Thyroid gland (tissue), 4 donors: ENCODE measurements at regions not wholly inside any gene's neighbourhood (a gene's known extent, or its start where the extent isn't known, plus 50 kb on each side); places are given as distances from the start of the nearest gene placed in this dataset.

Source experiments
- DNase-seq, 2 donors: peaks; one replicate each; pipeline ENCODE4 v3.0.0-alpha.2; 2019
- H3K27ac ChIP-seq, 3 donors: fragments of 200-600 bp; sonication (generic); 1 replicate in 2 of 3; 2 replicates in 1 of 3; pipeline ENCODE4 v1.5.1; 2016 to 2019; ENCODE audit warnings: mild to moderate bottlenecking in 1 of 3, moderate library complexity in 1 of 3
- H3K27me3 ChIP-seq: fragments of 200-600 bp; sonication (generic); one replicate; pipeline ENCODE4 v1.5.1; 2019
- H3K36me3 ChIP-seq, 2 donors: fragments of 200-600 bp; sonication (generic); one replicate each; pipeline ENCODE4 v1.5.1; 2016 to 2019
- H3K4me1 ChIP-seq, 2 donors: fragments of 200-600 bp; sonication (generic); one replicate each; pipeline ENCODE4 v1.5.1; 2017 to 2019
- H3K4me3 ChIP-seq, 3 donors: fragments of 200-600 bp; sonication (generic); replicated peaks in 1 of 3; 1 replicate in 2 of 3; 2 replicates in 1 of 3; pipeline ENCODE4 v1.5.1; 2016; ENCODE audit warnings: mild to moderate bottlenecking in 1 of 3
- H3K9me3 ChIP-seq: fragments of 200-600 bp; sonication (generic); one replicate; pipeline ENCODE4 v1.5.1; 2017
- POLR2A ChIP-seq, 2 donors: fragments of 450-650 bp; IDR thresholded peaks; one replicate each; pipeline ENCODE4 v1.6.1; 2017; ENCODE audit warnings: antibody characterized with exemption in 2 of 2, mild to moderate bottlenecking in 2 of 2, moderate library complexity in 1 of 2
- WGBS, 2 donors: methylation state at CpG; one replicate each; pipeline ENCODE4 v1.1.5; 2017; 5-methylcytosine and 5-hydroxymethylcytosine counted together
- intact Hi-C: fragments of 100-400 bp; cut with DNase I; formaldehyde crosslinking; loops from one replicate; pipeline ENCODE4 v1.15.1; 2023
- TF ChIP-seq, protein P1 (sequence below), 6 experiments: fragments of 200-600 bp in 3 of 6; fragments of 450-650 bp in 3 of 6; sonication (generic) in 3 of 6; IDR thresholded peaks; one replicate each; pipeline ENCODE4 v1.5.1; 2016 to 2019; ENCODE audit warnings: antibody characterized with exemption in 6 of 6, mild to moderate bottlenecking in 2 of 6, inconsistent platforms in 1 of 6, moderate library complexity in 1 of 6

DNA sequence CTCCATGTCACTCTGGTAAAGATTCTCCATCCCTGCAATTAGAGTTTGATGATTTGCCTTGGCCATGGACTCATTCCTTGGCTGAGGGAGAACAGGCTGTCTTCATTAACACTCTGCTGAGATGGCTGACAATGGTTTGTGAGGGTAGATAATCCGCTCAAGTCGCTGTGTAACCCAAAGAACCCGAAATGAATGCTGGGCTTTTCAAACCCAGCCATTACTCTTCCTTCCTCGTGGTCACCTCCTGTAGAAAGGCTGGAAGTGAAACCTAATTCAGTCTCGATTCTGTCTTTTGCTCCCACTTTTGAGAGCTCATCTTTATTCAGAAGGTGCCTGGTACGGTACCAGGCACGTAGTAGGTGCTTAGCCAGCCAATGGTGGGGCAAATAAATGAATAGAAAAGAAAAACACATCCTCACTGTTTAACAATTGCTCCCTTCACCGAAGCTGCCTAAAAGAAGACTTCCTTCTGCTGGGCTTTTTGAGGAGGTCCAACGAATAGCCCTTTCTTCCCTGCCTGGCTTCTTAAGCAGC is 190.2 kb downstream of the BCAS1 start:
- no peak overlapping the region for H3K27ac ChIP-seq
- 89 to 91% methylated on average over 9 of the region's 9 CpGs for WGBS, 2 donors
- no peak for DNase-seq
- no peaks in the 10 kb centered on the region for H3K36me3 ChIP-seq
- no peaks in the 10 kb centered on the region for H3K4me1 ChIP-seq
- no peaks in the 10 kb centered on the region for H3K27me3 ChIP-seq
- H3K4me3 ChIP-seq: no peak overlapping the region
- no peak for TF ChIP-seq POLR2A (IDR thresholded peaks at IDR 0.05)
- TF ChIP-seq, protein P1, sequence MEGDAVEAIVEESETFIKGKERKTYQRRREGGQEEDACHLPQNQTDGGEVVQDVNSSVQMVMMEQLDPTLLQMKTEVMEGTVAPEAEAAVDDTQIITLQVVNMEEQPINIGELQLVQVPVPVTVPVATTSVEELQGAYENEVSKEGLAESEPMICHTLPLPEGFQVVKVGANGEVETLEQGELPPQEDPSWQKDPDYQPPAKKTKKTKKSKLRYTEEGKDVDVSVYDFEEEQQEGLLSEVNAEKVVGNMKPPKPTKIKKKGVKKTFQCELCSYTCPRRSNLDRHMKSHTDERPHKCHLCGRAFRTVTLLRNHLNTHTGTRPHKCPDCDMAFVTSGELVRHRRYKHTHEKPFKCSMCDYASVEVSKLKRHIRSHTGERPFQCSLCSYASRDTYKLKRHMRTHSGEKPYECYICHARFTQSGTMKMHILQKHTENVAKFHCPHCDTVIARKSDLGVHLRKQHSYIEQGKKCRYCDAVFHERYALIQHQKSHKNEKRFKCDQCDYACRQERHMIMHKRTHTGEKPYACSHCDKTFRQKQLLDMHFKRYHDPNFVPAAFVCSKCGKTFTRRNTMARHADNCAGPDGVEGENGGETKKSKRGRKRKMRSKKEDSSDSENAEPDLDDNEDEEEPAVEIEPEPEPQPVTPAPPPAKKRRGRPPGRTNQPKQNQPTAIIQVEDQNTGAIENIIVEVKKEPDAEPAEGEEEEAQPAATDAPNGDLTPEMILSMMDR (IDR thresholded peaks at IDR 0.05): no peak
- intact Hi-C loops: no loop called here
- H3K9me3 ChIP-seq: no peaks in the 10 kb centered on the region

DNA sequence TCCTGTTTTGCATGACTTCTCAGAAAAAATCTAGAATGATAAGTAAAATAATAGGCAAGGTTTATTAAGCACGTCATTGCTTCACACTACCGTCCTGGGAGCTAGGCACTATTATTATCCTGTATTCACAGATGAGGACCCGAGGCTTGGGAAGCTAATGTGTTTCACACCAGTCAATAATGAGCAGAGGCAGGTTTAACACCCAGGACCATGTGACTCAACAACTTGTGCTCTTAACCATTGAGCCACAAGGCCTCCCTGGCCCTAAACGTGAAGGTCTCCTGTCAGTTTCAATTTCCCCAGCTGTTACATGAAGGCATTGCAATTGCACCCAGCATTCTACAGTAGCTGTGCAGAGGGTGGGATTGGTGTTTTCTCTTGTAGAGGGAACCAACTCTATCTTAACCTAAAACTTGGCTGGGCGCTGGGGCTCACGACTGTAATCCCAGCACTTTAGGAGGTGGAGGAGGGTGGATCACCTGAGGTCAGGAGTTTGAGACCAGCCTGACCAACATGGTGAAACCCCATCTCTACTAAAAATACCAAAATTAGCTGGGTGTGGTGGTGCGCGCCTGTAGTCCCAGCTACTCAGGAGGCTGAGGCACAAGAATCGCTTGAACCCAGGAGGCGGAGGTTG is 191.2 kb downstream of the BCAS1 start:
- Histone ChIP-seq H3K4me1 (no peaks in the 10 kb centered on the region), H3K27me3 (no peaks in the 10 kb centered on the region), H3K27ac (no peak overlapping the region), H3K4me3 (no peak overlapping the region), H3K36me3 (no peaks in the 10 kb centered on the region), H3K9me3 (no peaks in the 10 kb centered on the region)
- no peak for DNase-seq
- WGBS, 2 donors: 87% methylated on average over 10 of the region's 10 CpGs
- no peak for TF ChIP-seq POLR2A (IDR thresholded peaks at IDR 0.05)
- TF ChIP-seq, protein P1 (IDR thresholded peaks at IDR 0.05): no peak
- intact Hi-C loops: no loop called here

- no peak overlapping the region for H3K27ac ChIP-seq
- H3K4me3 ChIP-seq: no peak overlapping the region
- H3K9me3 ChIP-seq: no peaks in the 10 kb centered on the region
- intact Hi-C loops: no loop called here
- no peaks in the 10 kb centered on the region for H3K36me3 ChIP-seq
- TF ChIP-seq POLR2A (IDR thresholded peaks at IDR 0.05): no peak
- TF ChIP-seq, protein P1 (IDR thresholded peaks at IDR 0.05): no peak
- peaks cover 0 to 1% of the 10 kb centered on the region in 2 donors for H3K4me1 ChIP-seq
- H3K27me3 ChIP-seq: no peaks in the 10 kb centered on the region
- no peak for DNase-seq
- 75 to 80% methylated on average over 6 of the region's 6 CpGs for WGBS, 2 donors
These were observed 191.9 kb downstream of the BCAS1 start for GRCh38 chr20:53878262-53879047.

DNA sequence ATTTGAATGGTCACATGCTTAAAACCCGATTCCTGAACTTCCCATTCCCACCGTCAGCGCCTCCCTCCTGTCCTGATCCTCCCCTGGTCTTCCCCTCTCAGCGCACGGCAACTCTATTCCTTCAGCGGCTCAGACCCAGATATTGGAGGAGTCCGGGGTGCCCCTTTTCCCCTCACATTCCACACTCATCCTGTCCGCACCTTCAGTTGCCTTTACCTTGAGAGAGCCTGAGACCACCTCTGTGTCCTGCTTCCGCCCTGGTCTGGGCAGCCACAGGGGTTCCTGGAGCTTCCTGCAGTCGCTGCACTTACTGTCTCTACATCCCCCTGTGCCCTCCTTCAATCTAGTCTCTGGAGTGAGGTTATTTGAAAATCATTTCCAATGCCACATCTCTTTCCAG is 193.4 kb downstream of the BCAS1 start:
- DNase-seq: no peak
- H3K9me3 ChIP-seq: no peaks in the 10 kb centered on the region
- intact Hi-C loops: no loop called here
- no peak overlapping the region for H3K27ac ChIP-seq
- H3K4me3 ChIP-seq: no peak overlapping the region
- no peaks in the 10 kb centered on the region for H3K36me3 ChIP-seq
- no peaks in the 10 kb centered on the region for H3K27me3 ChIP-seq
- 89 to 90% methylated on average over 10 of the region's 10 CpGs for WGBS, 2 donors
- no peak for TF ChIP-seq POLR2A (IDR thresholded peaks at IDR 0.05)
- TF ChIP-seq, protein P1 (IDR thresholded peaks at IDR 0.05): no peak
- H3K4me1 ChIP-seq: peaks cover 8 to 16% of the 10 kb centered on the region in 2 donors

- DNase-seq: no peak
- H3K9me3 ChIP-seq: no peaks in the 10 kb centered on the region
- intact Hi-C loops: no loop called here
- H3K27me3 ChIP-seq: no peaks in the 10 kb centered on the region
- TF ChIP-seq, protein P1 (IDR thresholded peaks at IDR 0.05): no peak
- TF ChIP-seq POLR2A (IDR thresholded peaks at IDR 0.05): no peak
- no peak overlapping the region for H3K4me3 ChIP-seq
- H3K27ac ChIP-seq: no peak overlapping the region
- peaks cover 10 to 21% of the 10 kb centered on the region in 2 donors for H3K4me1 ChIP-seq
- H3K36me3 ChIP-seq: no peaks in the 10 kb centered on the region
- WGBS, 2 donors: 95 to 97% methylated on average over 8 of the region's 8 CpGs
These were observed 193.9 kb downstream of the BCAS1 start for GRCh38 chr20:53876470-53876869.
